NCI-H187 treated with DMSO at 0.1 percent for 48 hours (cell line): ENCODE measurements at regions not wholly inside any gene's neighbourhood (a gene's known extent, or its start where the extent isn't known, plus 50 kb on each side); places are given as distances from the start of the nearest gene placed in this dataset.

Experiments used
- DNase-seq: peaks from one replicate; lab custom pipeline; 2025; lab: John Stamatoyannopoulos, UW

GRCh38 chr18:22113144-22113844, 56.1 kb upstream of the GATA6 start:
- no peak for DNase-seq

GRCh38 chr18:22114526-22115321, 54.7 kb upstream of the GATA6 start:
- no peak for DNase-seq

DNA sequence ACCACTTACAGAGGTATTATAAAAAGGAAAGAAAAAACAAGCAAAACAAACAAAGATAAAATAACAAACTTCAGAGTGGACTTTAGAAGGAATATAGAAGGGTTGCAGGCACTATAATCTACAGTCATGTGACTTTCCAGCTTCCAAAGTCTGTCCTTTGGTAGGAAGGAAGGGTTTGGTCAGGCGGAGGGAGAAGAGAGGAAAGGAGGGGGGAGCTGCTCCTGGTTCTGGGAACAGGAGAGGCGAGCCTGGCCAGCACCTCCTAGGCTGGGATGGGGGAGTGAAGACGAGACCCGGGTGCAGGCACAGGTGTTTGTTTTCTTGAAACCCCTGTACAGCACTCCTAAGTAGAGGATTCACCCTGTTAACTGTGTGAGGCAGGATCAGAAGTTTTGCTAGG, 53.8 kb upstream of the GATA6 start:
- DNase-seq = no peak
